IMR-90 (cell line): ENCODE measurements at regions not wholly inside any gene's neighbourhood (a gene's known extent, or its start where the extent isn't known, plus 50 kb on each side); places are given as distances from the start of the nearest gene placed in this dataset.

Experiments used
- ATAC-seq: fragments of 200-7000 bp; cut with Tn5 transposase; 2 replicates; pipeline ENCODE4 v1.9.1; 2020; ENCODE audit warnings: low read depth, mild to moderate bottlenecking, moderate library complexity
- BruUV-seq: library from RNA; stranded (reverse); fragments of 400-500 nt; replicated peaks from 2 replicates; lab custom pipeline; 2021; lab: Mats Ljungman, UMichigan
- CTCF ChIA-PET: fragments of 300-600 bp; formaldehyde crosslinking; extraction: SDS; loops from one replicate; lab custom pipeline; 2021; ENCODE audit warnings: antibody characterized with exemption; lab: Yijun Ruan, JAX
- POLR2A ChIA-PET: fragments of 300-600 bp; sonication (Branson Sonifier 250); formaldehyde crosslinking; loops from one replicate; lab custom pipeline; 2022; ENCODE audit warnings: antibody characterized with exemption; ENCODE audit not compliant: unreplicated experiment; lab: Charles Lee
- DNase-seq: peaks from one replicate; pipeline ENCODE4 v3.0.0; 2013
- H2AFZ ChIP-seq: replicated peaks from 2 replicates; pipeline ENCODE3; 2013; ENCODE audit warnings: low read length, mild to moderate bottlenecking; ENCODE audit not compliant: poor library complexity
- H2AK5ac ChIP-seq: 2 replicates; pipeline ENCODE4 v1.6.1; 2013; ENCODE audit warnings: low read depth, low read length, inconsistent platforms
- H2AK9ac ChIP-seq: replicated peaks from 2 replicates; pipeline ENCODE3; 2013; ENCODE audit warnings: mild to moderate bottlenecking, low read depth, low read length, moderate library complexity; ENCODE audit not compliant: poor library complexity
- H2BK120ac ChIP-seq: 2 replicates; pipeline ENCODE4 v1.6.1; 2013; ENCODE audit warnings: low read depth, low read length, inconsistent platforms
- H2BK15ac ChIP-seq: 3 replicates; pipeline ENCODE4 v1.6.1; 2013; ENCODE audit warnings: low read depth, low read length, inconsistent platforms
- H2BK20ac ChIP-seq: 2 replicates; pipeline ENCODE4 v1.6.1; 2013; ENCODE audit warnings: low read depth, mild to moderate bottlenecking, inconsistent platforms, low read length, moderate library complexity
- H2BK5ac ChIP-seq: 2 replicates; pipeline ENCODE4 v1.6.1; 2013; ENCODE audit warnings: mild to moderate bottlenecking, low read depth, low read length, inconsistent platforms; ENCODE audit not compliant: poor library complexity, severe bottlenecking
- H3K14ac ChIP-seq: replicated peaks from 2 replicates; pipeline ENCODE4 v1.6.1; 2013; ENCODE audit warnings: low read depth, low read length, inconsistent platforms
- H3K18ac ChIP-seq: 2 replicates; pipeline ENCODE4 v1.6.1; 2013; ENCODE audit warnings: low read depth, low read length, control low read depth
- H3K23ac ChIP-seq: 2 replicates; pipeline ENCODE4 v1.6.1; 2013; ENCODE audit warnings: low read depth, low read length, inconsistent platforms
- H3K27ac ChIP-seq: 2 replicates; pipeline ENCODE4 v1.5.1; 2013; ENCODE audit warnings: mild to moderate bottlenecking, control low read depth, low read length; ENCODE audit not compliant: insufficient read depth
- H3K27me3 ChIP-seq: 2 replicates; pipeline ENCODE4 v1.6.1; 2013; ENCODE audit warnings: low read length; ENCODE audit not compliant: control insufficient read depth, insufficient read depth
- H3K36me3 ChIP-seq: 2 replicates; pipeline ENCODE4 v1.6.1; 2013; ENCODE audit warnings: low read length, mixed read lengths; ENCODE audit not compliant: control insufficient read depth, insufficient read depth
- H3K4ac ChIP-seq: 2 replicates; pipeline ENCODE4 v1.6.1; 2013; ENCODE audit warnings: low read depth, low read length, inconsistent platforms
- H3K4me1 ChIP-seq: 2 replicates; pipeline ENCODE4 v1.6.1; 2013; ENCODE audit warnings: low read length, mixed read lengths; ENCODE audit not compliant: control insufficient read depth, insufficient read depth
- H3K4me2 ChIP-seq: 2 replicates; pipeline ENCODE4 v1.6.1; 2013; ENCODE audit warnings: low read depth, mild to moderate bottlenecking, control low read depth, low read length, moderate library complexity
- H3K4me3 ChIP-seq: 2 replicates; pipeline ENCODE4 v1.5.1; 2013; ENCODE audit warnings: low read depth, mild to moderate bottlenecking, control low read depth, low read length, moderate library complexity; ENCODE audit not compliant: insufficient read depth
- H3K56ac ChIP-seq: 2 replicates; pipeline ENCODE4 v1.6.1; 2013; ENCODE audit warnings: low read length, inconsistent platforms; ENCODE audit not compliant: insufficient read depth; ENCODE audit errors: extremely low read depth
- H3K79me1 ChIP-seq, 2 experiments: 2 replicates each; pipeline ENCODE4 v1.6.1; 2013; ENCODE audit warnings: low read length in 2 of 2, inconsistent platforms in 1 of 2, low read depth in 1 of 2
- H3K9ac ChIP-seq: 2 replicates; pipeline ENCODE4 v1.6.1; 2013; ENCODE audit warnings: low read depth, low read length, control low read depth
- H3K9me1 ChIP-seq: 2 replicates; pipeline ENCODE4 v1.6.1; 2013; ENCODE audit warnings: low read length, inconsistent platforms; ENCODE audit not compliant: insufficient read depth
- H3K9me3 ChIP-seq: 2 replicates; pipeline ENCODE4 v1.6.1; 2013; ENCODE audit warnings: low read length; ENCODE audit not compliant: control insufficient read depth, insufficient read depth
- H4K20me1 ChIP-seq: 2 replicates; pipeline ENCODE4 v1.6.1; 2013; ENCODE audit warnings: low read length, inconsistent platforms; ENCODE audit not compliant: insufficient read depth
- H4K5ac ChIP-seq: 2 replicates; pipeline ENCODE4 v1.6.1; 2013; ENCODE audit warnings: mild to moderate bottlenecking, low read depth, low read length, control low read depth
- H4K8ac ChIP-seq, 2 experiments: 2 replicates each; pipeline ENCODE4 v1.6.1; 2013; ENCODE audit warnings: low read depth in 2 of 2, low read length in 2 of 2, control low read depth in 1 of 2, inconsistent platforms in 1 of 2
- H4K91ac ChIP-seq: 2 replicates; pipeline ENCODE4 v1.6.1; 2013; ENCODE audit warnings: low read depth, low read length, inconsistent platforms; ENCODE audit not compliant: insufficient read depth
- BHLHE40 ChIP-seq: fragments of 150-350 bp; IDR thresholded peaks from 2 replicates; pipeline ENCODE4 v1.6.1; 2016; ENCODE audit warnings: mild to moderate bottlenecking, low read depth, low read length
- CEBPB ChIP-seq: IDR thresholded peaks from 2 replicates; pipeline ENCODE4 v1.6.1; 2012; ENCODE audit warnings: low read depth, low read length, improper control_type of control experiment
- CHD1 ChIP-seq: IDR thresholded peaks from 2 replicates; pipeline ENCODE4 v1.6.1; 2012; ENCODE audit warnings: low read depth, low read length, improper control_type of control experiment
- CTCF ChIP-seq: conservative IDR thresholded peaks from 2 replicates; pipeline ENCODE4 v1.5.1; 2012; ENCODE audit warnings: mild to moderate bottlenecking, low read depth, low read length, improper control_type of control experiment
- ELK1 ChIP-seq: fragments of 150-350 bp; IDR thresholded peaks from 2 replicates; pipeline ENCODE4 v1.6.1; 2016; ENCODE audit warnings: low read depth, mild to moderate bottlenecking, low read length, moderate library complexity, borderline replicate concordance
- FOS ChIP-seq: fragments of 150-350 bp; IDR thresholded peaks from 2 replicates; pipeline ENCODE4 v1.6.1; 2016; ENCODE audit warnings: low read depth, low read length
- MAFK ChIP-seq: IDR thresholded peaks from 2 replicates; pipeline ENCODE4 v1.6.1; 2012; ENCODE audit warnings: low read depth, low read length, improper control_type of control experiment
- MAZ ChIP-seq: IDR thresholded peaks from 2 replicates; pipeline ENCODE4 v1.6.1; 2012; ENCODE audit warnings: low read depth, mild to moderate bottlenecking, low read length, improper control_type of control experiment, moderate library complexity, borderline replicate concordance
- MXI1 ChIP-seq: IDR thresholded peaks from 2 replicates; pipeline ENCODE4 v1.6.1; 2012; ENCODE audit warnings: low read depth, mild to moderate bottlenecking, low read length, moderate library complexity, borderline replicate concordance
- NFE2L2 ChIP-seq: fragments of 150-350 bp; IDR thresholded peaks from 2 replicates; pipeline ENCODE4 v1.6.1; 2016; ENCODE audit warnings: low read depth, mild to moderate bottlenecking, low read length
- POLR2A ChIP-seq: IDR thresholded peaks from 2 replicates; pipeline ENCODE4 v1.6.1; 2012; ENCODE audit warnings: mild to moderate bottlenecking, low read depth, low read length
- RAD21 ChIP-seq: IDR thresholded peaks from 2 replicates; pipeline ENCODE4 v1.6.1; 2012; ENCODE audit warnings: low read length, improper control_type of control experiment
- RCOR1 ChIP-seq: IDR thresholded peaks from 2 replicates; pipeline ENCODE4 v1.6.1; 2012; ENCODE audit warnings: mild to moderate bottlenecking, low read length, improper control_type of control experiment; ENCODE audit not compliant: insufficient replicate concordance
- RFX5 ChIP-seq: IDR thresholded peaks from 2 replicates; pipeline ENCODE4 v1.8.0; 2012; ENCODE audit warnings: low read depth, mild to moderate bottlenecking, low read length, moderate library complexity
- SMC3 ChIP-seq: fragments of 150-350 bp; IDR thresholded peaks from 2 replicates; pipeline ENCODE4 v1.6.1; 2016; ENCODE audit warnings: low read depth, mild to moderate bottlenecking, antibody characterized with exemption, low read length, moderate library complexity
- USF2 ChIP-seq: fragments of 150-350 bp; IDR thresholded peaks from 2 replicates; pipeline ENCODE4 v1.6.1; 2017; ENCODE audit warnings: mild to moderate bottlenecking, antibody characterized with exemption, low read length, low read depth
- WGBS, 2 experiments: methylation state at CpG; one replicate each; pipeline versions ENCODE4 v1.1.5 to v1.1.7; 2013; ENCODE audit warnings: missing lambda C conversion rate in 2 of 2; ENCODE audit not compliant: insufficient read length in 1 of 2; ENCODE audit errors: extremely low coverage in 2 of 2; 5-methylcytosine and 5-hydroxymethylcytosine counted together
- dilution Hi-C: fragments of 300-500 bp; cut with HindIII; formaldehyde crosslinking; loops from one replicate; pipeline ENCODE4 v1.14.3; 2018; ENCODE audit warnings: low sequenced_read_pairs; ENCODE audit not compliant: unreplicated experiment
- in situ Hi-C: fragments of 300-500 bp; cut with MboI; formaldehyde crosslinking; loops from 3 replicates; pipeline ENCODE4 v1.14.3; 2019; ENCODE audit warnings: low sequenced_read_pairs, inconsistent platforms, mixed read lengths
- intact Hi-C: fragments of 100-400 bp; cut with micrococcal nuclease; formaldehyde crosslinking; loops from 2 replicates; pipeline ENCODE4 v1.10.0; 2022

GRCh38 chr3:35012214-35012613, 627.1 kb upstream of the ARPP21 start:
- no peak overlapping the region for H2BK15ac ChIP-seq
- no peak overlapping the region for H2AFZ ChIP-seq
- TF ChIP-seq MAFK, result no peak
- no peak for TF ChIP-seq MAZ
- TF ChIP-seq RAD21, result no peak
- no peak for TF ChIP-seq ELK1
- TF ChIP-seq FOS, result no peak
- no peak for TF ChIP-seq BHLHE40
- no peak for TF ChIP-seq POLR2A
- no peak for TF ChIP-seq RFX5
- no peak for TF ChIP-seq CEBPB
- no peak for TF ChIP-seq NFE2L2
- no peak for TF ChIP-seq CTCF
- TF ChIP-seq USF2, result no peak
- no peak for TF ChIP-seq MXI1
- TF ChIP-seq CHD1, result no peak
- TF ChIP-seq SMC3, result no peak
- no peak for TF ChIP-seq RCOR1
- in situ Hi-C loops (no loop called here), intact Hi-C loops (no loop called here), dilution Hi-C loops (no loop called here)
- H3K4me2 ChIP-seq, result no peak overlapping the region
- no peak for ATAC-seq
- ChIA-PET CTCF (no interaction called here), POLR2A (no interaction called here)
- H3K14ac ChIP-seq, result no peak overlapping the region
- H3K79me1 ChIP-seq, result no peaks in the 10 kb centered on the region
- no peaks in the 10 kb centered on the region for H3K36me3 ChIP-seq
- no peak overlapping the region for H3K4ac ChIP-seq
- H3K56ac ChIP-seq, result no peak overlapping the region
- no peak overlapping the region for H3K9ac ChIP-seq
- H3K4me3 ChIP-seq, result no peak overlapping the region
- no peak overlapping the region for H3K23ac ChIP-seq
- H4K20me1 ChIP-seq, result no peaks in the 10 kb centered on the region
- H4K91ac ChIP-seq, result no peak overlapping the region
- H2BK5ac ChIP-seq, result no peak overlapping the region
- no peak overlapping the region for H2BK20ac ChIP-seq
- no peak overlapping the region for H3K27ac ChIP-seq
- no peaks in the 10 kb centered on the region; the same call in 1 of the 2 replicates for H3K9me3 ChIP-seq
- no peaks in the 10 kb centered on the region for H3K27me3 ChIP-seq
- H3K18ac ChIP-seq, result no peak overlapping the region
- no TSS peak for BruUV-seq
- H2AK9ac ChIP-seq, result no peak overlapping the region
- no peaks in the 10 kb centered on the region for H3K4me1 ChIP-seq
- no peaks in the 10 kb centered on the region for H3K9me1 ChIP-seq
- no peak overlapping the region for H4K5ac ChIP-seq
- no peak overlapping the region for H2BK120ac ChIP-seq
- no CpG with 5 or more reads among the region's 1 CpG for WGBS, 2 experiments
- no peak overlapping the region for H2AK5ac ChIP-seq
- no peak for DNase-seq
- no peak overlapping the region for H4K8ac ChIP-seq
